Endothelial cell of umbilical vein (primary cell): ENCODE measurements at regions not wholly inside any gene's neighbourhood (a gene's known extent, or its start where the extent isn't known, plus 50 kb on each side); places are given as distances from the start of the nearest gene placed in this dataset.
"Not testable (repeated sequence)": the region's sequence is repeated elsewhere in the genome, so short reads cannot be mapped to it uniquely, and the experiment has no call there.

Experiments used
- BruUV-seq: library from RNA; stranded (reverse); fragments of 400-500 nt; replicated peaks from 2 replicates; lab custom pipeline; 2021; lab: Mats Ljungman, UMichigan
- CTCF ChIA-PET: fragments of 300-600, 350-600 bp; sonication (Branson Sonifier 250); formaldehyde crosslinking; loops from one replicate; lab custom pipeline; 2021; ENCODE audit warnings: antibody characterized with exemption, inconsistent platforms; lab: Charles Lee
- POLR2A ChIA-PET: fragments of 300-600, 350-600 bp; sonication (Branson Sonifier 250); formaldehyde crosslinking; loops from one replicate; lab custom pipeline; 2021; ENCODE audit warnings: antibody characterized with exemption, inconsistent platforms; lab: Charles Lee
- DNase-seq: peaks from one replicate; pipeline ENCODE4 v3.0.0-alpha.2; 2011; ENCODE audit warnings: low read depth, low spot score
- FAIRE-seq: peaks from 2 replicates; lab custom pipeline; 2011; peaks lifted over from hg19 to GRCh38; lab: Jason Lieb, UNC
- H2AFZ ChIP-seq: 2 replicates; pipeline ENCODE4 v1.6.0; 2012; ENCODE audit warnings: low read depth, low read length, control low read depth, inconsistent platforms
- H3K27ac ChIP-seq: 2 replicates; pipeline ENCODE4 v1.5.1; 2011; ENCODE audit warnings: low read depth, mild to moderate bottlenecking, control low read depth, low read length, moderate library complexity; ENCODE audit not compliant: insufficient read depth
- H3K27me3 ChIP-seq, 2 experiments: 2 replicates each; pipeline versions ENCODE4 v1.6.0 to v1.6.1; 2011; ENCODE audit warnings: low read length in 2 of 2, mixed read lengths in 1 of 2; ENCODE audit not compliant: control insufficient read depth in 2 of 2, insufficient read depth in 2 of 2
- H3K36me3 ChIP-seq, 2 experiments: 2 replicates in 1 of 2; 3 replicates in 1 of 2; pipeline ENCODE4 v1.5.1; 2011; ENCODE audit warnings: low read length in 2 of 2, mild to moderate bottlenecking in 1 of 2, moderate library complexity in 1 of 2; ENCODE audit not compliant: control insufficient read depth in 2 of 2, insufficient read depth in 2 of 2; ENCODE audit errors: extremely low read depth in 1 of 2
- H3K4me1 ChIP-seq: 3 replicates; pipeline ENCODE4 v1.5.1; 2011; ENCODE audit warnings: mild to moderate bottlenecking, low read length; ENCODE audit not compliant: control insufficient read depth, insufficient read depth; ENCODE audit errors: extremely low read depth
- H3K4me2 ChIP-seq: 2 replicates; pipeline ENCODE4 v1.6.1; 2011; ENCODE audit warnings: low read length, control low read depth, mixed read lengths; ENCODE audit not compliant: insufficient read depth
- H3K4me3 ChIP-seq, 3 experiments: fragments of 200-600 bp in 1 of 3; sonication (generic), shearing (Covaris generic) in 1 of 3; replicated peaks in 1 of 3; 2 replicates each; pipeline ENCODE4 v1.5.1; 2011 to 2016; ENCODE audit warnings: control low read depth in 3 of 3, low read length in 3 of 3, mild to moderate bottlenecking in 2 of 3, inconsistent platforms in 1 of 3, low read depth in 1 of 3, moderate library complexity in 1 of 3; ENCODE audit not compliant: insufficient read depth in 1 of 3
- H3K79me2 ChIP-seq: 2 replicates; pipeline ENCODE4 v1.6.0; 2012; ENCODE audit warnings: low read length, inconsistent platforms; ENCODE audit not compliant: control insufficient read depth, insufficient read depth
- H3K9ac ChIP-seq: replicated peaks from 2 replicates; pipeline ENCODE3; 2011; ENCODE audit warnings: low read length, control low read depth; ENCODE audit not compliant: insufficient read depth; ENCODE audit errors: extremely low read depth
- H3K9me1 ChIP-seq: replicated peaks from 3 replicates; pipeline ENCODE4 v1.6.0; 2011; ENCODE audit warnings: mild to moderate bottlenecking, low read length; ENCODE audit not compliant: control insufficient read depth, insufficient read depth; ENCODE audit errors: extremely low read depth
- H3K9me3 ChIP-seq: replicated peaks from 2 replicates; pipeline ENCODE4 v1.5.1; 2012; ENCODE audit warnings: low read length, inconsistent platforms; ENCODE audit not compliant: control insufficient read depth, insufficient read depth
- H4K20me1 ChIP-seq: replicated peaks from 2 replicates; pipeline ENCODE3; 2011; ENCODE audit warnings: mild to moderate bottlenecking, low read length; ENCODE audit not compliant: control insufficient read depth, insufficient read depth; ENCODE audit errors: extremely low read depth
- CTCF ChIP-seq, 2 donors: IDR thresholded peaks; 1 replicate in 1 of 2; 2 replicates in 1 of 2; pipeline ENCODE4 v1.5.1; 2011; ENCODE audit warnings: low read length in 2 of 2, mild to moderate bottlenecking in 2 of 2, moderate library complexity in 2 of 2, control low read depth in 1 of 2, inconsistent platforms in 1 of 2, low read depth in 1 of 2; ENCODE audit not compliant: insufficient read depth in 1 of 2; ENCODE audit errors: extremely low read depth in 1 of 2
- EZH2 ChIP-seq: IDR thresholded peaks from 2 replicates; pipeline ENCODE4 v1.6.1; 2012; ENCODE audit warnings: borderline replicate concordance, low read depth, mild to moderate bottlenecking, moderate library complexity, low read length, inconsistent platforms; ENCODE audit not compliant: severe bottlenecking
- FOS ChIP-seq: IDR thresholded peaks from 2 replicates; pipeline ENCODE4 v1.6.1; 2011; ENCODE audit warnings: mild to moderate bottlenecking, low read length, moderate library complexity, borderline replicate concordance; ENCODE audit not compliant: insufficient read depth
- GATA2 ChIP-seq: IDR thresholded peaks from 2 replicates; pipeline ENCODE4 v1.7.0; 2011; ENCODE audit warnings: low read depth, mild to moderate bottlenecking, moderate library complexity, mixed read lengths, low read length; ENCODE audit not compliant: insufficient read length, insufficient read depth
- JUN ChIP-seq: IDR thresholded peaks from 2 replicates; pipeline ENCODE4 v1.6.1; 2011; ENCODE audit warnings: borderline replicate concordance, low read depth; ENCODE audit not compliant: insufficient read length, insufficient read depth
- MYC ChIP-seq: IDR thresholded peaks from one replicate; pipeline ENCODE4 v1.6.1; 2011; ENCODE audit warnings: mild to moderate bottlenecking, low read depth, low read length
- POLR2A ChIP-seq: IDR thresholded peaks from 2 replicates; pipeline ENCODE4 v1.6.1; 2012; ENCODE audit warnings: low read depth, mild to moderate bottlenecking, control low read depth, low read length
- POLR2AphosphoS5 ChIP-seq: IDR thresholded peaks from 2 replicates; pipeline ENCODE4 v1.6.1; 2012; ENCODE audit warnings: low read depth, mild to moderate bottlenecking, control low read depth, low read length, moderate library complexity; ENCODE audit not compliant: insufficient read depth
- dilution Hi-C: fragments of 300-500 bp; cut with MboI; formaldehyde crosslinking; loops from one replicate; pipeline ENCODE4 v1.15.0; 2019; ENCODE audit warnings: low sequenced_read_pairs; ENCODE audit not compliant: extremely low pct_ligation_motif_present
- intact Hi-C: fragments of 100-400 bp; cut with micrococcal nuclease; formaldehyde crosslinking; loops from one replicate; pipeline ENCODE4 v1.10.0; 2022
- TF ChIP-seq, protein P1 (sequence below): IDR thresholded peaks from 2 replicates; pipeline ENCODE4 v1.6.1; 2011; ENCODE audit not compliant: insufficient read depth, insufficient read length

DNA sequence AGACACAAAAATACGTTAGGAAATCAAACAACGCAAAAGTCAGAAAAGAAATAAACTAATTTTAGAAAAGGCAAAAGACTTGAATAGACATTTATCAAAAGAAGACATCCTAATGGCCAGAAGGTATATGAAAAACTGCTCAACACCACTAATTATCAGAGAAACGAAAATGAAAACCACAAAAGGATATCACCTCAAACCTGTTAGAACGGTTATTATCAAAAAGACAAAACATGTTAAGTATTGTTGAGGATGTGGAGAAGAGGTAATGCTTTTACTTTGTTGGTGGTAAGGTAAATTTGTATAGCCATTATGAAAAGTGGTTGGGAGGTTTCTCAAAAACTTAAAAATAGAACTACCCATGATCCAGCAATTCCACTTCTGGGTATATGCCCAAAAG, 230.0 kb upstream of the RGMB start:
- no peaks in the 10 kb centered on the region for H3K9me3 ChIP-seq
- no peaks in the 10 kb centered on the region for H3K36me3 ChIP-seq
- dilution Hi-C loops = no loop called here
- TF ChIP-seq, protein P1, sequence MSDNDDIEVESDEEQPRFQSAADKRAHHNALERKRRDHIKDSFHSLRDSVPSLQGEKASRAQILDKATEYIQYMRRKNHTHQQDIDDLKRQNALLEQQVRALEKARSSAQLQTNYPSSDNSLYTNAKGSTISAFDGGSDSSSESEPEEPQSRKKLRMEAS = no peak
- TF ChIP-seq EZH2 (no peak), POLR2AphosphoS5 (no peak), GATA2 (no peak), JUN (no peak), CTCF (IDR thresholded peaks at IDR 0.05; ENCODE audit: extremely low read depth in 1 of 2, insufficient read depth in 1 of 2, low read depth in 1 of 2, low read length in 2 of 2) (no peak), POLR2A (no peak), FOS (no peak), MYC (no peak)
- no peaks in the 10 kb centered on the region for H3K9me1 ChIP-seq
- no peak overlapping the region for H2AFZ ChIP-seq
- no peaks in the 10 kb centered on the region for H3K79me2 ChIP-seq
- H4K20me1 ChIP-seq = no peaks in the 10 kb centered on the region
- no peak for FAIRE-seq
- ChIA-PET CTCF (interaction anchor here (1.3 kb wide), 1 partner anchor 10 kb away, joined by 4 read pairs; no protein-coding TSS in a partner anchor), POLR2A (no interaction called here)
- no peak overlapping the region for H3K4me2 ChIP-seq
- H3K4me3 ChIP-seq = no peak overlapping the region
- no peaks in the 10 kb centered on the region for H3K4me1 ChIP-seq
- no peak overlapping the region for H3K27ac ChIP-seq
- BruUV-seq = no TSS peak
- H3K27me3 ChIP-seq = no peaks in the 10 kb centered on the region
- DNase-seq = no peak
- intact Hi-C loops = no loop called here
- no peak overlapping the region for H3K9ac ChIP-seq

DNA sequence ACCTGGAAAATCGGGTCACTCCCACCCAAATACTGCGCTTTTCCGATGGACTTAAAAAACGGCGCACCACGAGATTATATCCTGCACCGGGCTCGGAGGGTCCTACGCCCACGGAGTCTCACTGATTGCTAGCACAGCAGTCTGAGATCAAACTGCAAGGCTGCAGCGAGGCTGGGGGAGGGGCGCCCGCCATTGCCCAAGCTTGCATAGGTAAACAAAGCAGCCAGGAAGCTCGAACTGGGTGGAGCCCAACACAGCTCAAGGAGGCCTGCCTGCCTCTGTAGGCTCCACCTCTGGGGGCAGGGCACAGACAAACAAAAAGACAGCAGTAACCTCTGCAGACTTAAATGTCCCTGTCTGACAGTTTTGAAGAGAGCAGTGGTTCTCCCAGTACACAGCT, 226.5 kb upstream of the RGMB start:
- H3K36me3 ChIP-seq, H3K27ac ChIP-seq, H3K9me3 ChIP-seq, H2AFZ ChIP-seq, H3K4me2 ChIP-seq, FAIRE-seq, CTCF ChIA-PET, H3K9me1 ChIP-seq, H3K79me2 ChIP-seq, BruUV-seq, H3K27me3 ChIP-seq, DNase-seq, H3K4me1 ChIP-seq, dilution Hi-C loops, H3K4me3 ChIP-seq, intact Hi-C loops, H3K9ac ChIP-seq, POLR2A ChIA-PET, H4K20me1 ChIP-seq: not testable (repeated sequence)
